HG03066 (cell line): ENCODE measurements at regions not wholly inside any gene's neighbourhood (a gene's known extent, or its start where the extent isn't known, plus 50 kb on each side); places are given as distances from the start of the nearest gene placed in this dataset.
"Not testable (repeated sequence)": the region's sequence is repeated elsewhere in the genome, so short reads cannot be mapped to it uniquely, and the experiment has no call there.

ENCODE experiments used
- ATAC-seq: cut with Tn5 transposase; IDR thresholded peaks from one replicate; pipeline ENCODE4 v1.9.1; 2021; ENCODE audit warnings: low read depth; ENCODE audit not compliant: unreplicated experiment

- ATAC-seq = no peak
These were observed 457.1 kb downstream of the MID1IP1 start for GRCh38 chrX:39258331-39258730.

- ATAC-seq = no peak
These were observed 459.7 kb downstream of the MID1IP1 start for GRCh38 chrX:39260965-39261364.

DNA sequence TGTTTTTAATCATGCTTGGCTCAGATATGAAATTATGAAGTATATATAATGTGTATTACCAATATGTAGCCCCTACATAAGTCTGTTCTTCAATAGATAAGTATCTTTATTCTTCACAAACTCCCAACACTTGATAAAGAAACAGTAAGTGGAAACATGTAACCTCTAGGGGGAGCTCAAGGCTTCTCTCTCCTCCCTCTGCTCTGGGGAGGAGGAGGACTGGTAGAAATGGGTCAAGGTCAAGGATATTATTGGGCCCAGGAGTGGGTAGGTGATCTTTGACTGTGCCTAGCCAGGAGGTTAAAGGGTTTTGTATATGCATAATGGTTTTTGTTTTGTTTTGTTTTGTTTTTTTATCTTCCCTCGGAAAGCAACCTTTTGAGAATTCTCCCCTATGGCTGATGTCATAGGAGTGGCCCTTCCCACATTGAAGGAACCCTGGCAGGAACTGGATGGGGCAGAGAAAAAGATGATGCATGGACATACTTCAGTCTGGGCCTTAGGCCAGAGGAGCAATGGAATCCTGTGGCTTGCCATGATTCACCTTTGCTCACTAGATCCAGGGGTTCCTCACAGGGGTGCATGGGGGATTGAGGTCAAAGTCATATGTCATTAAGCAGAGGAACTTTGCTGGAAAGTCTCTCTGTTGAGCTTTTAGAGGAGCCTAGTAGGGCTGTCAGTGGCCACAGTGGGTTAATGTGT, 460.3 kb downstream of the MID1IP1 start:
- ATAC-seq = no peak

DNA sequence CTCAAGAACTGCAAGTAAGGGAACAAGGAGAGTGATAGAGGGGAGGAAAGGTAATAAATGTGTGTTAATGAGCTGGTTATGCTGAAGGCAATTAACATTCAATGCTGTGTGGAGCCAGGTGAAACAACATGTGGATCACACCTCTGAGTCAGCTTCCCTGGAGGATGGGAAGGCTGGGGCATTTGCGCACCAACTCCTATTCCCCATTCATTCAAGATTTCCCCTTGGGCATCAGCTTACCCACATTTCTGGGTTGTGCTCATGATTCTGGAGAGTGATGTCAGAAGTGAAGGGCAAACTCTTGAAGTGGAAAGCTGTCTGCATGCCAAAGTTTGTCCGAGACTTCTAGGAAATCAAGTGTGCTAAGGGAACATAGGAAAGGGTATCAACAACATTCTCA, 461.4 kb downstream of the MID1IP1 start:
- no peak for ATAC-seq

DNA sequence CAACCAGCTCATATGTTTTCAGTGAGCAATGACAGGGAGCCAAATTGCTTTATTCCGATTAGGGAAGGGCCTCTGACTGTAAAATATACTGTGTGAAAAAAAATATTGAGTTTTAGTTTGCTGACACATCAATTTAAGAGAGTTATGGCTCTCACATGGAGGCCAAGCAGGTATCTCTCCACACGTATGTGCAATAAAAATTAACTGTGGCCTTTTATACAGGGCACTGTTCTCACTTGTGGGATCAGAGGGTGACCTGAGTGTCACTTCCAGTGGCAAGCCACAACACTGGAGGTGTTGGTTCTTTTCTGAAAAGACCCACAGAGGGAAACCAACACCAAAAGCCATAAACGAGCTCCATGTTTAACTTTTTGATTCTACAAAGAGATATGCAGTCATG, 462.8 kb downstream of the MID1IP1 start:
- no peak for ATAC-seq

DNA sequence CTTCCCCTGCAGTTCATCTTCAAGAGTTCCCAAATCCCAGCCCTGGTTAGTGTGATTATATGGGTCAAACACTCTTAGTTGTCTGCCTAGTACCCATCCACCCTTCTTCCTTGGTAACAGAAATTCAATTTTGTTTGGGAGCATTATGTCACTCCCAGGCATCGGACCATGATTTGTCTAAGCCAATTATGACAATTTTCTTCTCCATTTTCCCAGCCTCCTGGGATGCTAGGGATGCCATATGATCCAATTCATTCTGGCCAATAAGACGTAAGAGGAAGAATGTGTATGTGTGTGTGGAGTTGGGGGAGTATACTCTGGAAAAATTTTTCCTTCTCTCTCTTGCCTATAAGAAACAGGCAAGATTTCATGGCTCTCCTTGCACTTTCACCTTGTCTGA, 465.9 kb downstream of the MID1IP1 start:
- no peak for ATAC-seq

DNA sequence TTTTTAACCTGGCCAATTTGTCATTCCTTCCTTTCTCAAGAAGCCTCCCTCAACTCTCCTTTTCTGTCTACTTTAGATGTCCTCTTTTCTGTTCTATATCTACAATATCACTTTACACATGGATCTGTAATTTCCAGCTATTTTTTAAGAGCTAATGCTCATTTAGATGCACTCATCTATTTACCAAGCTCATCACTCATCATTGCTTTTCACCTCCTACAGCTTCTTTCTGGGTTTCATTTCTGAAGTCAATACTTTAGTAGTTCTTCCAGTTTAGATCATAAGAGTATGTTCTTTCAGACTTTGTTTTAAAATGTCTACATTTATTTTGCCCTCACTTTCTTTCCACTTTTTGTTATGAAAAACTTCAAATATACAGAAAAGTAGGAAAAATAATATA, 466.9 kb downstream of the MID1IP1 start:
- ATAC-seq = no peak

DNA sequence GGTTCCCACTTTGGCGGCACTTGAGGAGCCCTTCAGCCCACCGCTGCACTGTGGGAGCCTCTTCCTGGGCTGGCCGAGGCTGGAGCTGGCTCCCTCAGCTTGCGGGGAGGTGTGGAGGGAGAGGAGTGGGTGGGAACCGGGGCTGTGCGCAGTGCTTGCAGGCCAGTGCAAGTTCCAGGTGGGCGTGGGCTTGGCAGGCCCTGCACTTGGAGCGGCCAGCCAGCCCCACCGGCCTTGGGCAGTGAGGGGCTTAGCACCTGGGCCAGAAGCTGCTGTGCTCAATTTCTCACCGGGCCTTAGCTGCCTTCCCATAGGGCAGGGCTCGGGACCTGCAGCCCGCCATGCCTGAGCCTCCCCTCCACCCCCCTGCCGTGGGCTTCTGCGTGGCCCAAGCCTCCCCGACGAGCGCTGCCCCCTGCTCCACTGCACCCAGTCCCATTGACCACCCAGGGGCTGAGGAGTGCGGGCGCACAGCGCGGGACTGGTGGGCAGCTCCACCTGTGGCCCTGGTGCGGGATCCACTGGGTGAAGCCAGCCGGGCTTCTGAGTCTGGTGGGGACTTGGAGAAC, 474.3 kb downstream of the MID1IP1 start:
- no peak for ATAC-seq

- ATAC-seq = not testable (repeated sequence)
These were observed 476.6 kb downstream of the MID1IP1 start for GRCh38 chrX:39277685-39278390.

- no peak for ATAC-seq
These were observed 482.0 kb downstream of the MID1IP1 start for GRCh38 chrX:39283239-39283638.

DNA sequence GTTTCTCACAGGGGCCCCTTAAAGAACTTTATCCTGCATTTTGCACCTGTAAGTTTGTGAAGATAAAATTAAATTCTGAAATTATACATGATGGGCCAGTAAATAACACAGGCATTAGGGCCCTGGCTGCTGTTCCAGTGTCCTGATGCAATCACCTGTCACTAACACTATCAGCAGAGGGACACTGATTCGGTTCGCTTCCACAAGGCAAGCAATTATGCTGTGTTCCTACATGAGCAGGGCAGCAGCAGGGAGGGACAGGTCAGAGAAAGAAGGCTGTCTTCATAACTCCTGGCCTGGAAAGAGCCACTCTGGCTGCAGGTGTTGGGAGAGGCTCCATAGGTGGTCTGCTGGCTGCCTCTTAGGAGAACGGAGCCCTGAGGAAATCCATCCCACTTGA, 487.3 kb downstream of the MID1IP1 start:
- no peak for ATAC-seq

GRCh38 chrX:39289827-39290226, 488.6 kb downstream of the MID1IP1 start:
- no peak for ATAC-seq

DNA sequence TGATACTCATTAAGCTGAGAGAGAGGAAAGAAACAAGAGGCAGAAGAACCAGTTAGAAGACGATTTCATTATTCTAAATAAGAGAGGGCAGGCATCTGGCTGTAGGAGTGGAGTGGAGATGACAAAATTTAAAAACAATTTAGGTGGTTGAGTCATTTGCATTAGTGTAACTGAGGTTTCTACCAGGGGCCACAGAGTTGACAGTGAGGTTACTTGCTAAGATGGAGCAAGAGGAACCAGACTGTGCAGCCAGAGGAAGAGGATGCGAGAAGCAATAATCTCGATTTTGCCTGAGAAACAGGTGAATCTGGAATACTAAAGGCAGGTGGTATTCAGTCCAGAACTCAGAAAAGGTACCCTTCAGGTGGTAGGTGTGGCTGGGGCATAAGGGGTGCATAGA, 491.9 kb downstream of the MID1IP1 start:
- no peak for ATAC-seq

- no peak for ATAC-seq
These were observed 495.2 kb downstream of the MID1IP1 start for GRCh38 chrX:39296472-39296871.

- ATAC-seq = no peak
These were observed 497.6 kb downstream of the MID1IP1 start for GRCh38 chrX:39298821-39299220.

- no peak for ATAC-seq
These were observed 498.4 kb downstream of the MID1IP1 start for GRCh38 chrX:39299615-39300014.

- no peak for ATAC-seq
These were observed 499.8 kb downstream of the MID1IP1 start for GRCh38 chrX:39301036-39301435.

GRCh38 chrX:39302838-39303237, 501.6 kb downstream of the MID1IP1 start:
- no peak for ATAC-seq

- no peak for ATAC-seq
These were observed 503.5 kb downstream of the MID1IP1 start for GRCh38 chrX:39304746-39305145.

- no peak for ATAC-seq
These were observed 506.2 kb downstream of the MID1IP1 start for GRCh38 chrX:39307488-39307887.

- ATAC-seq = no peak
These were observed 506.9 kb downstream of the MID1IP1 start for GRCh38 chrX:39308126-39308525.
